Loucy (cell line): ENCODE measurements at regions not wholly inside any gene's neighbourhood (a gene's known extent, or its start where the extent isn't known, plus 50 kb on each side); places are given as distances from the start of the nearest gene placed in this dataset.

ENCODE experiments used
- EZH2phosphoT487 ChIP-seq: fragments of 200-600 bp; IDR thresholded peaks from 2 replicates; pipeline ENCODE4 v1.6.1; 2018; ENCODE audit warnings: antibody characterized with exemption, mild to moderate bottlenecking, moderate library complexity, borderline replicate concordance
- TF ChIP-seq, protein P1 (sequence below): fragments of 200-600 bp; sonication (generic); conservative IDR thresholded peaks from 2 replicates; pipeline ENCODE4 v1.5.1; 2014; ENCODE audit warnings: mild to moderate bottlenecking, antibody characterized with exemption, low read length

DNA sequence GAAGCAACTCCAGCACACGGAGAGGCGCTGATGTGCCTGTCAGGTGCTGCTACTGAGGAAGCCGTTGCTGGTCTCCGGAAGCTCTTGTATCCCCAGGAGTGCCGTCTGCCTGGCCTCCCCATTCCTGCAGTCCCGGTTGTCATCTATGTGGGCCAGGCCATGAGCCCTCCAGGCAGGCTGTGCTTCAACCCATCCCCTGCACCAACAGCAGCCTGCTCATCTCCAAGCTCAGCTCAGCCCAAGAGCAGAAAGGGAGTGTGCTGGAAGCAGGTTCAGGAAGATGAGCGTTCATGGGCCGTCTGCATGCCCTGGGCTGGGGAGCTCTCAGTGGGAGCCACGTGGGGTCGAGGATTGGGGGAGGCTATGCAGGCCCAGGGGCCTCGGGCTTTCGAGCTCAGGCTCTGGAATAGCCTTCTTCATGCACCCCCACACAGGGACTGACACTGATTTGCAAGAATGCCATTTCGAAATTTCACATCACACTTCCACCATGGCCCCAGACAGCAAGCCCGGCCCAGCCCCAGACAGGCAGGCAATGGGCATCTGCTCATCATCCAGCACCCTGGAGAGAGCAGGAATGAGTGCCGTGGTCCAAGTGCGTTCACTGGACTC, 164.5 kb downstream of the KIF26A start:
- TF ChIP-seq, protein P1, sequence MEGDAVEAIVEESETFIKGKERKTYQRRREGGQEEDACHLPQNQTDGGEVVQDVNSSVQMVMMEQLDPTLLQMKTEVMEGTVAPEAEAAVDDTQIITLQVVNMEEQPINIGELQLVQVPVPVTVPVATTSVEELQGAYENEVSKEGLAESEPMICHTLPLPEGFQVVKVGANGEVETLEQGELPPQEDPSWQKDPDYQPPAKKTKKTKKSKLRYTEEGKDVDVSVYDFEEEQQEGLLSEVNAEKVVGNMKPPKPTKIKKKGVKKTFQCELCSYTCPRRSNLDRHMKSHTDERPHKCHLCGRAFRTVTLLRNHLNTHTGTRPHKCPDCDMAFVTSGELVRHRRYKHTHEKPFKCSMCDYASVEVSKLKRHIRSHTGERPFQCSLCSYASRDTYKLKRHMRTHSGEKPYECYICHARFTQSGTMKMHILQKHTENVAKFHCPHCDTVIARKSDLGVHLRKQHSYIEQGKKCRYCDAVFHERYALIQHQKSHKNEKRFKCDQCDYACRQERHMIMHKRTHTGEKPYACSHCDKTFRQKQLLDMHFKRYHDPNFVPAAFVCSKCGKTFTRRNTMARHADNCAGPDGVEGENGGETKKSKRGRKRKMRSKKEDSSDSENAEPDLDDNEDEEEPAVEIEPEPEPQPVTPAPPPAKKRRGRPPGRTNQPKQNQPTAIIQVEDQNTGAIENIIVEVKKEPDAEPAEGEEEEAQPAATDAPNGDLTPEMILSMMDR, result no peak
- no peak for TF ChIP-seq EZH2phosphoT487
